Caki2 (cell line): ENCODE measurements at regions not wholly inside any gene's neighbourhood (a gene's known extent, or its start where the extent isn't known, plus 50 kb on each side); places are given as distances from the start of the nearest gene placed in this dataset.
"Not testable (repeated sequence)": the region's sequence is repeated elsewhere in the genome, so short reads cannot be mapped to it uniquely, and the experiment has no call there.

Experiments used
- DNase-seq: peaks from one replicate; pipeline ENCODE4 v3.0.0-alpha.2; 2015; ENCODE audit warnings: low read depth
- in situ Hi-C: cut with HindIII; loops from 2 replicates; pipeline ENCODE4 v1.10.0; 2016; ENCODE audit warnings: low sequenced_read_pairs, low pct_unique_long_range_greater_than_20kb, mixed read lengths

GRCh38 chr4:23113104-23113503 lies 420.4 kb downstream of the GBA3 start:
- DNase-seq: no peak
- in situ Hi-C loops: no loop called here

- DNase-seq: no peak
- in situ Hi-C loops: no loop called here
Measured at GRCh38 chr4:23106516-23106915, 413.8 kb downstream of the GBA3 start.

- no peak for DNase-seq
- in situ Hi-C loops: no loop called here
Measured at GRCh38 chr4:23105759-23106370, 413.1 kb downstream of the GBA3 start.

GRCh38 chr4:23097251-23097650 lies 404.5 kb downstream of the GBA3 start:
- in situ Hi-C loops: no loop called here
- DNase-seq: no peak

GRCh38 chr4:23091711-23092110 lies 399.0 kb downstream of the GBA3 start:
- in situ Hi-C loops: no loop called here
- no peak for DNase-seq

- in situ Hi-C loops: no loop called here
- no peak for DNase-seq
Measured at GRCh38 chr4:23085249-23085568, 392.5 kb downstream of the GBA3 start.

GRCh38 chr4:23084559-23085248 lies 392.0 kb downstream of the GBA3 start:
- peak; percentile 90 for DNase-seq
- in situ Hi-C loops: no loop called here

GRCh38 chr4:23083391-23083790 lies 390.7 kb downstream of the GBA3 start:
- in situ Hi-C loops: no loop called here
- no peak for DNase-seq

GRCh38 chr4:23080171-23080570 lies 387.4 kb downstream of the GBA3 start:
- in situ Hi-C loops, DNase-seq: not testable (repeated sequence)

- in situ Hi-C loops: no loop called here
- DNase-seq: no peak
Measured at GRCh38 chr4:23070848-23071570, 378.3 kb downstream of the GBA3 start.

- in situ Hi-C loops: no loop called here
- no peak for DNase-seq
Measured at GRCh38 chr4:23068756-23069155, 376.0 kb downstream of the GBA3 start.

- no peak for DNase-seq
- in situ Hi-C loops: no loop called here
Measured at GRCh38 chr4:23068287-23068686, 375.6 kb downstream of the GBA3 start.

- in situ Hi-C loops: no loop called here
Measured at GRCh38 chr4:23062188-23062587, 369.5 kb downstream of the GBA3 start.

GRCh38 chr4:23061431-23061830 lies 368.7 kb downstream of the GBA3 start:
- no peak for DNase-seq
- in situ Hi-C loops: no loop called here

More at GRCh38 chr4:23062188-23062587, 369.5 kb downstream of the GBA3 start:
- DNase-seq: no peak

- in situ Hi-C loops: no loop called here
- no peak for DNase-seq
Measured at GRCh38 chr4:23060776-23061175, 368.0 kb downstream of the GBA3 start.

- no peak for DNase-seq
- in situ Hi-C loops: no loop called here
Measured at GRCh38 chr4:23058165-23058776, 365.5 kb downstream of the GBA3 start.

- in situ Hi-C loops: no loop called here
- DNase-seq: no peak
Measured at GRCh38 chr4:23041501-23041900, 348.8 kb downstream of the GBA3 start.

GRCh38 chr4:23040539-23040938 lies 347.8 kb downstream of the GBA3 start:
- in situ Hi-C loops: no loop called here
- DNase-seq: no peak

GRCh38 chr4:23039818-23040217 lies 347.1 kb downstream of the GBA3 start:
- DNase-seq: peak; percentile 92
- in situ Hi-C loops: no loop called here
